PC-9 (cell line): ENCODE measurements at regions not wholly inside any gene's neighbourhood (a gene's known extent, or its start where the extent isn't known, plus 50 kb on each side); places are given as distances from the start of the nearest gene placed in this dataset.

Source experiments
- BruUV-seq: library from RNA; stranded (reverse); fragments of 400-500 nt; replicated peaks from 2 replicates; lab custom pipeline; 2021; lab: Mats Ljungman, UMichigan
- CTCF ChIA-PET: fragments of 300-600 bp; sonication (Branson Sonifier 250); formaldehyde crosslinking; loops from one replicate; lab custom pipeline; 2022; ENCODE audit warnings: antibody characterized with exemption; lab: Charles Lee
- POLR2A ChIA-PET: fragments of 300-600 bp; sonication (Branson Sonifier 250); formaldehyde crosslinking; loops from one replicate; lab custom pipeline; 2022; ENCODE audit warnings: antibody characterized with exemption; ENCODE audit not compliant: unreplicated experiment; lab: Charles Lee
- DNase-seq, 2 experiments: peaks; one replicate each; pipeline versions ENCODE4 v3.0.0 to v3.0.0-alpha.2; 2015 to 2022; ENCODE audit warnings: mixed read lengths in 1 of 2
- H2AFZ ChIP-seq: fragments of 200-600 bp; sonication (generic); 2 replicates; pipeline ENCODE4 v1.8.1; 2017; ENCODE audit warnings: antibody characterized with exemption
- H3F3A ChIP-seq: fragments of 200-600 bp; sonication (generic); 2 replicates; pipeline ENCODE4 v1.8.1; 2017; ENCODE audit warnings: antibody characterized with exemption, mild to moderate bottlenecking, low read depth; ENCODE audit not compliant: insufficient read depth
- H3K27ac ChIP-seq: fragments of 200-600 bp; sonication (generic); 2 replicates; pipeline ENCODE4 v1.6.1; 2016; ENCODE audit warnings: mixed run types
- H3K27me3 ChIP-seq: fragments of 200-600 bp; sonication (generic); 2 replicates; pipeline ENCODE4 v1.6.1; 2016; ENCODE audit warnings: low read depth, mixed run types; ENCODE audit not compliant: insufficient read depth
- H3K36me3 ChIP-seq: fragments of 200-600 bp; sonication (generic); 2 replicates; pipeline ENCODE4 v1.6.1; 2016; ENCODE audit warnings: low read depth, mixed run types
- H3K4me1 ChIP-seq: fragments of 200-600 bp; sonication (generic); replicated peaks from 2 replicates; pipeline ENCODE4 v1.6.1; 2016; ENCODE audit warnings: mixed run types; ENCODE audit not compliant: insufficient read depth
- H3K4me2 ChIP-seq: fragments of 200-600 bp; sonication (generic); 2 replicates; pipeline ENCODE4 v1.6.1; 2017; ENCODE audit warnings: mixed run types
- H3K4me3 ChIP-seq: fragments of 200-600 bp; sonication (generic); 2 replicates; pipeline ENCODE4 v1.6.1; 2016; ENCODE audit warnings: mixed run types
- H3K79me2 ChIP-seq: fragments of 200-600 bp; sonication (generic); 2 replicates; pipeline ENCODE4 v1.6.1; 2017; ENCODE audit warnings: low read depth, mixed run types
- H3K9me2 ChIP-seq: fragments of 200-600 bp; sonication (generic); 2 replicates; pipeline ENCODE4 v1.8.1; 2017; ENCODE audit warnings: mild to moderate bottlenecking; ENCODE audit not compliant: insufficient read depth
- H3K9me3 ChIP-seq: fragments of 200-600 bp; sonication (generic); 2 replicates; pipeline ENCODE4 v1.8.1; 2016; ENCODE audit warnings: low read depth; ENCODE audit not compliant: insufficient read depth
- H4K20me1 ChIP-seq: fragments of 200-600 bp; sonication (generic); 2 replicates; pipeline ENCODE4 v1.8.1; 2017; ENCODE audit not compliant: insufficient read depth
- EZH2 ChIP-seq: fragments of 200-600 bp; sonication (generic); IDR thresholded peaks from 2 replicates; pipeline ENCODE4 v1.8.0; 2017; ENCODE audit warnings: antibody characterized with exemption, low read depth
- intact Hi-C: fragments of 100-400 bp; cut with micrococcal nuclease; formaldehyde crosslinking; loops from one replicate; pipeline ENCODE4 v1.10.0; 2022; ENCODE audit not compliant: unreplicated experiment
- TF ChIP-seq, protein P1 (sequence below): fragments of 200-600 bp; sonication (generic); conservative IDR thresholded peaks from 2 replicates; pipeline ENCODE4 v1.6.1; 2017; ENCODE audit warnings: mixed run types, antibody characterized with exemption, mild to moderate bottlenecking, moderate library complexity

DNA sequence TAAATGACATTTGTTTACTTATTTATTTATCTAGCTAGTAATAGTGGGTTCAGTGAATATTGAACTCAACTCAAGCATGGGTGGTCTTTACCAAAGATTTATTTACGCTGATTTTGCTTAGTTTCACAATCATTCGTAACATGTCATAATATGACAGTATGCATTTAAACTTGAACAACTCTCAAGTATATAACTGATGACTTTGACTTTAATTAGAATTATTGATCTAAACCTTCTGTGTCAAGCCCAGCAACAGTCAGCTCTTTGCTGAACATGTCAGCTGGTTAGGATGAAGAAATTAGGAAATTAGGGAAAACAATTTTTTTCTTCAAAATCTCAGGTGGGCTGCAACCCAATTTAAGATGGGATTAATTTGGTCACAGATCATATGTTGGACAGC is 210.5 kb upstream of the G2E3 start:
- DNase-seq, result no peak
- H4K20me1 ChIP-seq, result no peaks in the 10 kb centered on the region
- H3K9me3 ChIP-seq, result no peaks in the 10 kb centered on the region
- POLR2A ChIA-PET, result no interaction called here
- no peak overlapping the region for H2AFZ ChIP-seq
- no peaks in the 10 kb centered on the region for H3K79me2 ChIP-seq
- H3K36me3 ChIP-seq, result no peaks in the 10 kb centered on the region
- CTCF ChIA-PET, result no interaction called here
- no peaks in the 10 kb centered on the region for H3K4me1 ChIP-seq
- no peaks in the 10 kb centered on the region for H3K9me2 ChIP-seq
- H3K27ac ChIP-seq, result no peak overlapping the region
- H3K27me3 ChIP-seq, result no peaks in the 10 kb centered on the region
- no peak overlapping the region for H3K4me3 ChIP-seq
- no peaks in the 10 kb centered on the region for H3F3A ChIP-seq
- intact Hi-C loops, result no loop called here
- BruUV-seq, result no TSS peak
- TF ChIP-seq EZH2, result no peak
- TF ChIP-seq, protein P1, sequence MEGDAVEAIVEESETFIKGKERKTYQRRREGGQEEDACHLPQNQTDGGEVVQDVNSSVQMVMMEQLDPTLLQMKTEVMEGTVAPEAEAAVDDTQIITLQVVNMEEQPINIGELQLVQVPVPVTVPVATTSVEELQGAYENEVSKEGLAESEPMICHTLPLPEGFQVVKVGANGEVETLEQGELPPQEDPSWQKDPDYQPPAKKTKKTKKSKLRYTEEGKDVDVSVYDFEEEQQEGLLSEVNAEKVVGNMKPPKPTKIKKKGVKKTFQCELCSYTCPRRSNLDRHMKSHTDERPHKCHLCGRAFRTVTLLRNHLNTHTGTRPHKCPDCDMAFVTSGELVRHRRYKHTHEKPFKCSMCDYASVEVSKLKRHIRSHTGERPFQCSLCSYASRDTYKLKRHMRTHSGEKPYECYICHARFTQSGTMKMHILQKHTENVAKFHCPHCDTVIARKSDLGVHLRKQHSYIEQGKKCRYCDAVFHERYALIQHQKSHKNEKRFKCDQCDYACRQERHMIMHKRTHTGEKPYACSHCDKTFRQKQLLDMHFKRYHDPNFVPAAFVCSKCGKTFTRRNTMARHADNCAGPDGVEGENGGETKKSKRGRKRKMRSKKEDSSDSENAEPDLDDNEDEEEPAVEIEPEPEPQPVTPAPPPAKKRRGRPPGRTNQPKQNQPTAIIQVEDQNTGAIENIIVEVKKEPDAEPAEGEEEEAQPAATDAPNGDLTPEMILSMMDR, result no peak
- H3K4me2 ChIP-seq, result no peak overlapping the region

DNA sequence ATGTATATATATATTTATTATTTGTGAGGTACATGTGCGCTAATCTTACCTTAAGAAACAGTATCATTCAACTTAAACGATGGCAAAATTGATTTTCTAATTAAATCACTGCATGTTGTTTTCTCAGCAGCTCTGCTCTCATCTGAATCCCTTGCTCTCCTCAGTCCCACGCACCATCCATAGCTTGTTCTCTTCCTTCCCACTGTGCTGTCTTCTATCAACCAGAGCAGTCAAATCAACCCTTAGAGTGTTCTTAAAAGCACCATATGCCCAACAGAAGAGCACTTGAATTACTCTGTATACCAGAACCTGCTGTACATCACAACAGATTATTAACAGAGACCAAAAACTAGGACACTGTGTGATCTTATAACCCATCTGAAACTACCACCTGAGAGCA is 209.4 kb upstream of the G2E3 start:
- no peaks in the 10 kb centered on the region for H3K9me2 ChIP-seq
- BruUV-seq, result no TSS peak
- no peak overlapping the region for H3K4me2 ChIP-seq
- TF ChIP-seq, protein P1, result no peak
- TF ChIP-seq EZH2, result no peak
- CTCF ChIA-PET, result no interaction called here
- no peaks in the 10 kb centered on the region for H3K79me2 ChIP-seq
- no peaks in the 10 kb centered on the region for H3K9me3 ChIP-seq
- H4K20me1 ChIP-seq, result no peaks in the 10 kb centered on the region
- H3F3A ChIP-seq, result no peaks in the 10 kb centered on the region
- no peak for DNase-seq
- H3K27me3 ChIP-seq, result no peaks in the 10 kb centered on the region
- H2AFZ ChIP-seq, result no peak overlapping the region
- H3K27ac ChIP-seq, result no peak overlapping the region
- intact Hi-C loops, result no loop called here
- no peak overlapping the region for H3K4me3 ChIP-seq
- no peaks in the 10 kb centered on the region for H3K4me1 ChIP-seq
- POLR2A ChIA-PET, result no interaction called here
- H3K36me3 ChIP-seq, result no peaks in the 10 kb centered on the region

DNA sequence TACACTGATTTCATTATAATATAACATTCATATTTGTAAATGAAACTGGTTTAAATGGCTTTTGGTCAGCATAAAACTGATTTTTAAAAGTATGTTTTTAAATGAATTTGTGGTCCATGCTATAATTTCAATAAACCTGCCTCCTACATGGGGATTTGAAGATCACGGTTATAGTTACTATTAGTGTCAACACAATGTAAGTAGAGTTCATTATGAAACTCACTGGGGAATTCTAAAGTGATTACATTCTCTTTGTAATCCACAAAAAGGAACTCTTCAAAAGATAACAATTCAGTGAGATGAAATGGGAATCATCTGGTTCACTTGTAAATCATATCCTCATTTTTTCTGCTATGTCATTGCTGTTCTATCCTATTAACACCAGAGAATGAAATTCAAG is 204.5 kb upstream of the G2E3 start:
- no peak for DNase-seq
- no TSS peak for BruUV-seq
- H3F3A ChIP-seq, result no peaks in the 10 kb centered on the region
- no peak overlapping the region for H3K4me3 ChIP-seq
- 0 out of 2 replicates have a peak, but pooled peaks cover 3% of the 10 kb centered on the region for H3K27me3 ChIP-seq
- intact Hi-C loops, result no loop called here
- ChIA-PET POLR2A (no interaction called here), CTCF (no interaction called here)
- TF ChIP-seq EZH2, result no peak
- TF ChIP-seq, protein P1, result no peak
- no peaks in the 10 kb centered on the region for H3K9me3 ChIP-seq
- H3K36me3 ChIP-seq, result no peaks in the 10 kb centered on the region
- no peak overlapping the region for H3K4me2 ChIP-seq
- no peaks in the 10 kb centered on the region for H3K9me2 ChIP-seq
- H2AFZ ChIP-seq, result no peak overlapping the region
- no peaks in the 10 kb centered on the region for H4K20me1 ChIP-seq
- no peaks in the 10 kb centered on the region for H3K79me2 ChIP-seq
- no peaks in the 10 kb centered on the region for H3K4me1 ChIP-seq
- H3K27ac ChIP-seq, result no peak overlapping the region
